HG03354 (cell line): ENCODE measurements at regions not wholly inside any gene's neighbourhood (a gene's known extent, or its start where the extent isn't known, plus 50 kb on each side); places are given as distances from the start of the nearest gene placed in this dataset.

Source experiments
- ATAC-seq: cut with Tn5 transposase; IDR thresholded peaks from one replicate; pipeline ENCODE4 v1.9.1; 2021; ENCODE audit warnings: mild to moderate bottlenecking; ENCODE audit not compliant: unreplicated experiment, poor library complexity, severe bottlenecking

GRCh38 chr12:113663396-113663795, 191.7 kb upstream of the LHX5 start:
- no peak for ATAC-seq

- ATAC-seq: no peak
These were observed 189.3 kb upstream of the LHX5 start for GRCh38 chr12:113660936-113661335.

- no peak for ATAC-seq
These were observed 187.7 kb upstream of the LHX5 start for GRCh38 chr12:113659416-113659815.

GRCh38 chr12:113659015-113659414, 187.3 kb upstream of the LHX5 start:
- no peak for ATAC-seq

GRCh38 chr12:113658006-113658655, 186.5 kb upstream of the LHX5 start:
- ATAC-seq: no peak

- no peak for ATAC-seq
These were observed 184.2 kb upstream of the LHX5 start for GRCh38 chr12:113655919-113656318.

- no peak for ATAC-seq
These were observed 183.8 kb upstream of the LHX5 start for GRCh38 chr12:113655479-113655878.

- ATAC-seq: no peak
These were observed 180.0 kb upstream of the LHX5 start for GRCh38 chr12:113651662-113652061.

- ATAC-seq: no peak
These were observed 178.8 kb upstream of the LHX5 start for GRCh38 chr12:113650476-113650875.

- no peak for ATAC-seq
These were observed 177.7 kb upstream of the LHX5 start for GRCh38 chr12:113649256-113649830.

- no peak for ATAC-seq
These were observed 175.4 kb upstream of the LHX5 start for GRCh38 chr12:113647048-113647447.

- ATAC-seq: no peak
These were observed 173.9 kb upstream of the LHX5 start for GRCh38 chr12:113645603-113646002.

GRCh38 chr12:113645183-113645582, 173.5 kb upstream of the LHX5 start:
- no peak for ATAC-seq

- no peak for ATAC-seq
These were observed 171.7 kb upstream of the LHX5 start for GRCh38 chr12:113643177-113643974.

- ATAC-seq: no peak
These were observed 171.0 kb upstream of the LHX5 start for GRCh38 chr12:113642672-113643071.

GRCh38 chr12:113642216-113642615, 170.5 kb upstream of the LHX5 start:
- no peak for ATAC-seq

- ATAC-seq: no peak
These were observed 169.9 kb upstream of the LHX5 start for GRCh38 chr12:113641426-113642030.

- ATAC-seq: no peak
These were observed 169.2 kb upstream of the LHX5 start for GRCh38 chr12:113640837-113641236.

GRCh38 chr12:113639474-113639873, 167.8 kb upstream of the LHX5 start:
- ATAC-seq: no peak

GRCh38 chr12:113638460-113638775, 166.7 kb upstream of the LHX5 start:
- ATAC-seq: no peak

- ATAC-seq: no peak
These were observed 163.3 kb upstream of the LHX5 start for GRCh38 chr12:113634982-113635381.
